ENCODE measurements at regions not wholly inside any gene's neighbourhood (a gene's known extent, or its start where the extent isn't known, plus 50 kb on each side); places are given as distances from the start of the nearest gene placed in this dataset.

- TF ChIP-seq, protein P1, sequence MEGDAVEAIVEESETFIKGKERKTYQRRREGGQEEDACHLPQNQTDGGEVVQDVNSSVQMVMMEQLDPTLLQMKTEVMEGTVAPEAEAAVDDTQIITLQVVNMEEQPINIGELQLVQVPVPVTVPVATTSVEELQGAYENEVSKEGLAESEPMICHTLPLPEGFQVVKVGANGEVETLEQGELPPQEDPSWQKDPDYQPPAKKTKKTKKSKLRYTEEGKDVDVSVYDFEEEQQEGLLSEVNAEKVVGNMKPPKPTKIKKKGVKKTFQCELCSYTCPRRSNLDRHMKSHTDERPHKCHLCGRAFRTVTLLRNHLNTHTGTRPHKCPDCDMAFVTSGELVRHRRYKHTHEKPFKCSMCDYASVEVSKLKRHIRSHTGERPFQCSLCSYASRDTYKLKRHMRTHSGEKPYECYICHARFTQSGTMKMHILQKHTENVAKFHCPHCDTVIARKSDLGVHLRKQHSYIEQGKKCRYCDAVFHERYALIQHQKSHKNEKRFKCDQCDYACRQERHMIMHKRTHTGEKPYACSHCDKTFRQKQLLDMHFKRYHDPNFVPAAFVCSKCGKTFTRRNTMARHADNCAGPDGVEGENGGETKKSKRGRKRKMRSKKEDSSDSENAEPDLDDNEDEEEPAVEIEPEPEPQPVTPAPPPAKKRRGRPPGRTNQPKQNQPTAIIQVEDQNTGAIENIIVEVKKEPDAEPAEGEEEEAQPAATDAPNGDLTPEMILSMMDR (IDR thresholded peaks at IDR 0.05; ENCODE audit: low read depth, low read length, poor library complexity, severe bottlenecking) = no peak
- no peak for TF ChIP-seq EZH2phosphoT487 (IDR thresholded peaks at IDR 0.05; ENCODE audit: borderline replicate concordance, low read length)
Observed at GRCh38 chr7:16113058-16113457, 308.3 kb downstream of the CRPPA start.

All from DOHH2 (cell line).